Pancreas (tissue), 10 donors: ENCODE measurements at regions not wholly inside any gene's neighbourhood (a gene's known extent, or its start where the extent isn't known, plus 50 kb on each side); places are given as distances from the start of the nearest gene placed in this dataset.
"Not testable (repeated sequence)": the region's sequence is repeated elsewhere in the genome, so short reads cannot be mapped to it uniquely, and the experiment has no call there.

Experiments
- ATAC-seq, 4 donors: fragments of 200-7000 bp; cut with Tn5 transposase; one replicate each; pipeline versions ENCODE4 v1.8.0 to v1.9.1; 2020; ENCODE audit warnings: mild to moderate bottlenecking in 4 of 4, moderate library complexity in 4 of 4
- DNase-seq, 6 donors: peaks; one replicate each; pipeline ENCODE4 v3.0.0-alpha.2; 2020
- FAIRE-seq: peaks from 2 replicates; lab custom pipeline; 2012; peaks lifted over from hg19 to GRCh38; lab: Jason Lieb, UNC
- H3K27ac ChIP-seq, 4 donors: fragments of 200-600 bp; sonication (generic); 1 replicate in 3 of 4; 2 replicates in 1 of 4; pipeline versions ENCODE4 v1.5.0 to v1.8.0; 2020
- H3K27me3 ChIP-seq, 4 donors: fragments of 200-600 bp; one replicate each; pipeline ENCODE4 v1.8.0; 2021
- H3K36me3 ChIP-seq, 3 donors: fragments of 200-600 bp; sonication (generic) in 1 of 3; one replicate each; pipeline versions ENCODE4 v1.5.0 to v1.8.0; 2020 to 2021
- H3K4me1 ChIP-seq, 3 donors: fragments of 200-600 bp; one replicate each; pipeline ENCODE4 v1.8.0; 2021
- H3K4me3 ChIP-seq, 4 donors: fragments of 200-600 bp; sonication (generic) in 2 of 4; one replicate each; pipeline versions ENCODE4 v1.5.0 to v1.8.0; 2020 to 2021
- H3K9me3 ChIP-seq, 4 donors: fragments of 200-600 bp; one replicate each; pipeline ENCODE4 v1.8.0; 2021
- CTCF ChIP-seq, 4 donors: fragments of 200-600 bp; sonication (generic) in 3 of 4; IDR thresholded peaks; one replicate each; pipeline versions ENCODE4 v1.5.0 to v1.8.0; 2021; ENCODE audit warnings: antibody characterized with exemption in 4 of 4
- whole genome bisulfite sequencing, 2 donors: extraction: QIAGEN DNeasy Blood & Tissue Kit; methylation state at CpG; one replicate each; pipeline ENCODE4 v1.1.7; 2013; 5-methylcytosine and 5-hydroxymethylcytosine counted together
- intact Hi-C, 3 donors: fragments of 100-400 bp; cut with DNase I; formaldehyde crosslinking; loops; one replicate each; pipeline versions ENCODE4 v1.11.1 to v1.14.2; 2022
- donor health status: healthy with polysubstance abuse.
- donor health status: DM: no; HTN: no; CAD: no; lungs with moderate emphysema.
- donor health status: DM: no; HTN: no; CAD: no.
- donor health status: control.
- donor health status: control.
- donor health status: Bipolar disorder and iron deficiency.
- donor health status: DM: yes; HTN: yes; CAD: no.
- donor health status: DM: no; HTN: no; CAD: no.
- donor health status: DM: no; HTN: no; CAD: no.
- donor health status: DM: yes; HTN: yes; CAD: no.

GRCh38 chr5:60538955-60539866, 160.8 kb downstream of the DEPDC1B start:
- ATAC-seq (peak in 2 of 4 donors; percentile 39 to 62), DNase-seq (no peak), FAIRE-seq (no peak)
- Histone ChIP-seq H3K4me3 (no peak overlapping the region), H3K27me3 (no peaks in the 10 kb centered on the region), H3K36me3 (no peaks in the 10 kb centered on the region), H3K9me3 (no peaks in the 10 kb centered on the region), H3K27ac (no peak overlapping the region), H3K4me1 (no peaks in the 10 kb centered on the region)
- TF ChIP-seq CTCF (IDR thresholded peaks at IDR 0.05): no peak
- WGBS, 2 donors: 76 to 82% methylated on average over 1 of the region's 1 CpG
- intact Hi-C loops: no loop called here

GRCh38 chr5:60538426-60538825, 161.5 kb downstream of the DEPDC1B start:
- no peak overlapping the region for H3K27ac ChIP-seq
- FAIRE-seq (no peak), DNase-seq (no peak), ATAC-seq (no peak)
- H3K27me3 ChIP-seq: no peaks in the 10 kb centered on the region
- TF ChIP-seq CTCF (IDR thresholded peaks at IDR 0.05): no peak
- H3K4me1 ChIP-seq: no peaks in the 10 kb centered on the region
- no peaks in the 10 kb centered on the region for H3K9me3 ChIP-seq
- intact Hi-C loops: no loop called here
- 76 to 77% methylated on average over 2 of the region's 2 CpGs for WGBS, 2 donors
- no peaks in the 10 kb centered on the region for H3K36me3 ChIP-seq
- H3K4me3 ChIP-seq: no peak overlapping the region

GRCh38 chr5:60535951-60536350, 164.0 kb downstream of the DEPDC1B start:
- FAIRE-seq: no peak

GRCh38 chr5:60535198-60535597, 164.8 kb downstream of the DEPDC1B start:
- FAIRE-seq (no peak), DNase-seq (no peak), ATAC-seq (no peak)
- Histone ChIP-seq H3K27ac (no peak overlapping the region), H3K9me3 (no peaks in the 10 kb centered on the region), H3K36me3 (no peaks in the 10 kb centered on the region), H3K4me3 (no peak overlapping the region), H3K4me1 (no peaks in the 10 kb centered on the region), H3K27me3 (no peaks in the 10 kb centered on the region)
- no peak for TF ChIP-seq CTCF (IDR thresholded peaks at IDR 0.05)
- intact Hi-C loops: no loop called here

More at GRCh38 chr5:60535951-60536350, 164.0 kb downstream of the DEPDC1B start:
- WGBS, 2 donors: 90 to 92% methylated on average over 2 of the region's 2 CpGs
- H3K4me3 ChIP-seq: no peak overlapping the region
- H3K36me3 ChIP-seq: no peaks in the 10 kb centered on the region
- H3K4me1 ChIP-seq: no peaks in the 10 kb centered on the region
- no peak for ATAC-seq
- intact Hi-C loops: no loop called here
- TF ChIP-seq CTCF (IDR thresholded peaks at IDR 0.05): no peak
- no peak overlapping the region for H3K27ac ChIP-seq
- no peaks in the 10 kb centered on the region for H3K27me3 ChIP-seq
- no peaks in the 10 kb centered on the region for H3K9me3 ChIP-seq
- DNase-seq: no peak

- 75 to 81% methylated on average over 4 of the region's 4 CpGs for WGBS, 2 donors
- FAIRE-seq: no peak
- DNase-seq: no peak
- Histone ChIP-seq H3K9me3 (no peaks in the 10 kb centered on the region), H3K27ac (no peak overlapping the region), H3K36me3 (no peaks in the 10 kb centered on the region), H3K4me1 (no peaks in the 10 kb centered on the region), H3K4me3 (no peak overlapping the region), H3K27me3 (no peaks in the 10 kb centered on the region)
- intact Hi-C loops: no loop called here
- no peak for ATAC-seq
- no peak for TF ChIP-seq CTCF (IDR thresholded peaks at IDR 0.05)
These were observed 166.2 kb downstream of the DEPDC1B start for GRCh38 chr5:60533789-60534188.

GRCh38 chr5:60532796-60533195, 167.2 kb downstream of the DEPDC1B start:
- H3K4me1 ChIP-seq, H3K27ac ChIP-seq, intact Hi-C loops, ATAC-seq, H3K4me3 ChIP-seq, DNase-seq, FAIRE-seq, H3K27me3 ChIP-seq, H3K36me3 ChIP-seq, H3K9me3 ChIP-seq: not testable (repeated sequence)
- 81 to 86% methylated on average over 5 of the region's 5 CpGs for WGBS, 2 donors

GRCh38 chr5:60530144-60530848, 169.7 kb downstream of the DEPDC1B start:
- H3K4me1 ChIP-seq, H3K4me3 ChIP-seq, H3K27me3 ChIP-seq, FAIRE-seq, ATAC-seq, intact Hi-C loops, H3K27ac ChIP-seq, H3K36me3 ChIP-seq, H3K9me3 ChIP-seq: not testable (repeated sequence)
- WGBS, 2 donors: 91 to 97% methylated on average over 24 to 32 of the region's 32 CpGs
- DNase-seq: peak in 1 of 6 donors; percentile 41
